ENCODE measurements at regions not wholly inside any gene's neighbourhood (a gene's known extent, or its start where the extent isn't known, plus 50 kb on each side); places are given as distances from the start of the nearest gene placed in this dataset.

GRCh38 chr1:112304612-112305011, 91.4 kb upstream of the CTTNBP2NL start:
- TF ChIP-seq, protein P1, sequence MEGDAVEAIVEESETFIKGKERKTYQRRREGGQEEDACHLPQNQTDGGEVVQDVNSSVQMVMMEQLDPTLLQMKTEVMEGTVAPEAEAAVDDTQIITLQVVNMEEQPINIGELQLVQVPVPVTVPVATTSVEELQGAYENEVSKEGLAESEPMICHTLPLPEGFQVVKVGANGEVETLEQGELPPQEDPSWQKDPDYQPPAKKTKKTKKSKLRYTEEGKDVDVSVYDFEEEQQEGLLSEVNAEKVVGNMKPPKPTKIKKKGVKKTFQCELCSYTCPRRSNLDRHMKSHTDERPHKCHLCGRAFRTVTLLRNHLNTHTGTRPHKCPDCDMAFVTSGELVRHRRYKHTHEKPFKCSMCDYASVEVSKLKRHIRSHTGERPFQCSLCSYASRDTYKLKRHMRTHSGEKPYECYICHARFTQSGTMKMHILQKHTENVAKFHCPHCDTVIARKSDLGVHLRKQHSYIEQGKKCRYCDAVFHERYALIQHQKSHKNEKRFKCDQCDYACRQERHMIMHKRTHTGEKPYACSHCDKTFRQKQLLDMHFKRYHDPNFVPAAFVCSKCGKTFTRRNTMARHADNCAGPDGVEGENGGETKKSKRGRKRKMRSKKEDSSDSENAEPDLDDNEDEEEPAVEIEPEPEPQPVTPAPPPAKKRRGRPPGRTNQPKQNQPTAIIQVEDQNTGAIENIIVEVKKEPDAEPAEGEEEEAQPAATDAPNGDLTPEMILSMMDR (conservative IDR thresholded peaks at IDR 0.05 in 1 of 2, IDR thresholded peaks at IDR 0.05 in 1 of 2; ENCODE audit: low read depth in 1 of 2, low read length in 2 of 2), result no peak
- no peak for TF ChIP-seq EZH2 (IDR thresholded peaks at IDR 0.05; ENCODE audit: low read length, missing control alignments)

All from fibroblast of lung (primary cell).